ENCODE measurements at regions not wholly inside any gene's neighbourhood (a gene's known extent, or its start where the extent isn't known, plus 50 kb on each side); places are given as distances from the start of the nearest gene placed in this dataset.

DNA sequence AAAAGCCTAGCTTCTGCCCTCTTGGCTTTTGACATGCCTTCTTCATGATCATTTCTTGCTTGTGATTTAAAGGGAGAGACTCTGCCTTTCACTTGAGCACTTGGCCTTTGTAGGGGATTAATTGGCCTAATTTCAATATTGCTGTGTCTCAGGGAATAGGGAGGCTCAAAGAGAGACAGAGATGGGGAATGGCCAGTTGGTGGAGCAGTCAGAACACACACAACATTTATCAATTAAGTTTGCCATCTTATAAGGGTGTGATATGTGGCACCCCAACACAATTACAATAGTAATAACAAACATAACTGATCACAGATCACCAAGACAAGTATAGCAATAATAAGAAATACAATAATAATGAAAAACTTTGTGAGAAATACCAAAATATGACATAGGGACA lies 122.5 kb upstream of the VCX start:
- no peak overlapping the region for H3K4me3 ChIP-seq
- no peak overlapping the region for H3K27ac ChIP-seq
- H3K9me3 ChIP-seq, result no peaks in the 10 kb centered on the region

DNA sequence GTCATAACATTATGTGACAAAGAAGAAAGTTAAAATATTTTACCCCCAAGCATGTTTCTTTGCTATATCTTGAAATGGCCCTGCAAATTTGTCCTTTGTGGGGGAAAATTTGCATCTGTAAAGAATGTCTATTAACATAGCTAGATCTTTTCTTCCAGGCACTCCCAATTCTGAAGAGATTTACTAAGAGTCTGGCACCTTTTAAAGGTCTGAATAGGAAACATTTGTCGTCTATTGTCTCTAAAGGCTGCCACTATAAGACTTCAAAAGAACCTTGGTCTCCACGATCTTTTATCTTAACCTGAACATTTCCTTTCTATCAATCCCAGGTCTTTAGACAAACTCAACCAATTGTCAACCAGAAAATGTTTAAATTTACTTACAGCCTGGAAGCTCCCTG lies 128.6 kb upstream of the VCX start:
- no peaks in the 10 kb centered on the region for H3K27me3 ChIP-seq
- no peak for ATAC-seq (ENCODE audit: low FRiP score in 2 of 2)
- no peaks in the 10 kb centered on the region for H3K9me3 ChIP-seq
- no peaks in the 10 kb centered on the region for H3K36me3 ChIP-seq
- no peak overlapping the region for H3K27ac ChIP-seq
- no peak overlapping the region for H3K4me3 ChIP-seq
- TF ChIP-seq POLR2AphosphoS5 (IDR thresholded peaks at IDR 0.05) (no peak), EP300 (IDR thresholded peaks at IDR 0.05) (no peak), POLR2A (IDR thresholded peaks at IDR 0.05) (no peak)
- TF ChIP-seq, protein P1, sequence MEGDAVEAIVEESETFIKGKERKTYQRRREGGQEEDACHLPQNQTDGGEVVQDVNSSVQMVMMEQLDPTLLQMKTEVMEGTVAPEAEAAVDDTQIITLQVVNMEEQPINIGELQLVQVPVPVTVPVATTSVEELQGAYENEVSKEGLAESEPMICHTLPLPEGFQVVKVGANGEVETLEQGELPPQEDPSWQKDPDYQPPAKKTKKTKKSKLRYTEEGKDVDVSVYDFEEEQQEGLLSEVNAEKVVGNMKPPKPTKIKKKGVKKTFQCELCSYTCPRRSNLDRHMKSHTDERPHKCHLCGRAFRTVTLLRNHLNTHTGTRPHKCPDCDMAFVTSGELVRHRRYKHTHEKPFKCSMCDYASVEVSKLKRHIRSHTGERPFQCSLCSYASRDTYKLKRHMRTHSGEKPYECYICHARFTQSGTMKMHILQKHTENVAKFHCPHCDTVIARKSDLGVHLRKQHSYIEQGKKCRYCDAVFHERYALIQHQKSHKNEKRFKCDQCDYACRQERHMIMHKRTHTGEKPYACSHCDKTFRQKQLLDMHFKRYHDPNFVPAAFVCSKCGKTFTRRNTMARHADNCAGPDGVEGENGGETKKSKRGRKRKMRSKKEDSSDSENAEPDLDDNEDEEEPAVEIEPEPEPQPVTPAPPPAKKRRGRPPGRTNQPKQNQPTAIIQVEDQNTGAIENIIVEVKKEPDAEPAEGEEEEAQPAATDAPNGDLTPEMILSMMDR (IDR thresholded peaks at IDR 0.05), result no peak
- no peaks in the 10 kb centered on the region for H3K4me1 ChIP-seq
- WGBS, 2 donors, result 21 to 22% methylated on average over 2 of the region's 2 CpGs
- DNase-seq, result no peak

More for the DNA sequence above, 122.5 kb upstream of the VCX start:
- no peaks in the 10 kb centered on the region for H3K36me3 ChIP-seq
- H3K4me1 ChIP-seq, result no peaks in the 10 kb centered on the region
- ATAC-seq (ENCODE audit: low FRiP score in 2 of 2) (no peak), DNase-seq (no peak)
- TF ChIP-seq EP300 (IDR thresholded peaks at IDR 0.05), result no peak
- no peak for TF ChIP-seq POLR2A (IDR thresholded peaks at IDR 0.05)
- TF ChIP-seq POLR2AphosphoS5 (IDR thresholded peaks at IDR 0.05), result no peak
- TF ChIP-seq, protein P1 (IDR thresholded peaks at IDR 0.05), result no peak
- H3K27me3 ChIP-seq, result no peaks in the 10 kb centered on the region

DNA sequence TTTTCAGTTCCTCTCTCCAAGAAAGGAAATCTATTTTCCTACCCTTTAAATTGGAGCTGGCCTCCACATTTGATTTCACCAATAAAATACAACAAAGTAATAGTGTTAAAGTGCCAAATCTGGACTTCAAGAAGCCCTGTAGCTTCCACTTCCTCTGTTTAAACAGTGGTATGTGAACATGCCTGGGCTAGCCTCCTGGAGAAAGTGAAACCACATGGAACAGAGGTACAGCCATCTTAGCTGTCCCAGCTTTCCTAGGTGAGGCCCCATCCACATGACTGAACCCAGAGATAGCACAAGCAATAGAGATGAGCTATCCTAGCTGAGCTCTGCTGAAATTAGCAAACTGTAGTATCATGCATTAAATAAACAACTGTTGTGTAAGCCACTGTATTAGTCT lies 131.8 kb upstream of the VCX start:
- Histone ChIP-seq H3K36me3 (no peaks in the 10 kb centered on the region), H3K27ac (no peak overlapping the region), H3K4me3 (no peak overlapping the region), H3K4me1 (no peaks in the 10 kb centered on the region), H3K9me3 (no peaks in the 10 kb centered on the region), H3K27me3 (no peaks in the 10 kb centered on the region)
- ATAC-seq (ENCODE audit: low FRiP score in 2 of 2) (no peak), DNase-seq (no peak)
- TF ChIP-seq POLR2A (IDR thresholded peaks at IDR 0.05), result no peak
- no peak for TF ChIP-seq EP300 (IDR thresholded peaks at IDR 0.05)
- TF ChIP-seq POLR2AphosphoS5 (IDR thresholded peaks at IDR 0.05), result no peak
- TF ChIP-seq, protein P1 (IDR thresholded peaks at IDR 0.05), result no peak

DNA sequence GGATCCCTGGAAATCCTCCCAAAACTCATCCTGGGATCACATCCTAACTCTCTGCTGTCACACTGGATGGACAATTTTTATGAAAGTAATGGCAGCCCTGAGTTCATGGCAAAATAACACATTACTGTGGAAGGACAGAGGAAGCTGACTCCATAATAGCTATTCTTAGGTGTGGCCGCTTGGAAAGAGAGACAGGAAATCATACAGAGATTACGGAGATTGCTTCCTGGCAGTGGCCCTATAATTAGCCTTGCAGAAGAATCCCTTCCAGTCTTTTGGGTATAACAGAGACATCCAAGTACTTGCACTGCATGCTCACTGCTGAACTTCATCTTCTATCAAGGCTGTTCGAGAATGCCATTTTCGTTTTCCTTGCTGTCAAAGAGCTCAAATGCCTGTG lies 133.1 kb upstream of the VCX start:
- no peak for DNase-seq
- TF ChIP-seq POLR2A (IDR thresholded peaks at IDR 0.05) (no peak), EP300 (IDR thresholded peaks at IDR 0.05) (no peak), POLR2AphosphoS5 (IDR thresholded peaks at IDR 0.05) (no peak)
- TF ChIP-seq, protein P1 (IDR thresholded peaks at IDR 0.05), result no peak
- no peak overlapping the region for H3K4me3 ChIP-seq
- no peak overlapping the region for H3K27ac ChIP-seq
- no peaks in the 10 kb centered on the region for H3K4me1 ChIP-seq
- no peak for ATAC-seq (ENCODE audit: low FRiP score in 2 of 2)
- WGBS, 2 donors, result 57 to 73% methylated on average over 2 to 4 of the region's 4 CpGs
- H3K9me3 ChIP-seq, result no peaks in the 10 kb centered on the region
- H3K36me3 ChIP-seq, result no peaks in the 10 kb centered on the region
- H3K27me3 ChIP-seq, result no peaks in the 10 kb centered on the region

DNA sequence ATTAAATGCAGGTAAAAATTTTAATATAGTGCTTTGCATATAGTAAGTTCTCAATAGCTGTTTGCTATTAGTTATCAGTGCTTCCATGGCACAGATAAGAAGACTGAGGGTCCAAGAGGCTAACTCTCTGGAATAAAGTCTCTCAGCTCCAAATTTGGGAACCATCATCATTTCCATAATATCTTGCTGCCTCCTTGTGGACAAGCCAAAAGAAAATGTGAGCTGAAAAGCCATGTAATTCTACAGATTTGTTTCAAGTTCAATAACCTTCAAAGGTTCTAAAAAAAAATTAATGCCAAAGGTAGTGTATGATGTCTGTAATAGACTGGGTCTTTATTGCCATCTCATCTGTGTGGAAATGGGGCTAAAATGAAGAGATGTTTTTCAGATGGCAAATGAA lies 136.9 kb upstream of the VCX start:
- H3K27me3 ChIP-seq, result no peaks in the 10 kb centered on the region
- TF ChIP-seq, protein P1 (IDR thresholded peaks at IDR 0.05), result no peak
- TF ChIP-seq POLR2AphosphoS5 (IDR thresholded peaks at IDR 0.05), result no peak
- TF ChIP-seq EP300 (IDR thresholded peaks at IDR 0.05), result no peak
- TF ChIP-seq POLR2A (IDR thresholded peaks at IDR 0.05), result no peak
- DNase-seq, result no peak
- no peak for ATAC-seq (ENCODE audit: low FRiP score in 2 of 2)
- H3K9me3 ChIP-seq, result no peaks in the 10 kb centered on the region
- no peaks in the 10 kb centered on the region for H3K36me3 ChIP-seq
- H3K27ac ChIP-seq, result no peak overlapping the region
- no peak overlapping the region for H3K4me3 ChIP-seq
- H3K4me1 ChIP-seq, result no peaks in the 10 kb centered on the region
